AG10803 (cell line): ENCODE measurements at regions not wholly inside any gene's neighbourhood (a gene's known extent, or its start where the extent isn't known, plus 50 kb on each side); places are given as distances from the start of the nearest gene placed in this dataset.

Experiments
- DNase-seq: peaks from one replicate; pipeline ENCODE4 v3.0.0; 2010; ENCODE audit warnings: low read depth
- H3K4me3 ChIP-seq: 2 replicates; pipeline ENCODE4 v1.5.1; 2011; ENCODE audit warnings: mild to moderate bottlenecking, low read length, control low read depth
- TF ChIP-seq, protein P1 (sequence below): conservative IDR thresholded peaks from 2 replicates; pipeline ENCODE4 v1.5.1; 2011; ENCODE audit warnings: mild to moderate bottlenecking, low read length, control low read depth, inconsistent platforms

DNA sequence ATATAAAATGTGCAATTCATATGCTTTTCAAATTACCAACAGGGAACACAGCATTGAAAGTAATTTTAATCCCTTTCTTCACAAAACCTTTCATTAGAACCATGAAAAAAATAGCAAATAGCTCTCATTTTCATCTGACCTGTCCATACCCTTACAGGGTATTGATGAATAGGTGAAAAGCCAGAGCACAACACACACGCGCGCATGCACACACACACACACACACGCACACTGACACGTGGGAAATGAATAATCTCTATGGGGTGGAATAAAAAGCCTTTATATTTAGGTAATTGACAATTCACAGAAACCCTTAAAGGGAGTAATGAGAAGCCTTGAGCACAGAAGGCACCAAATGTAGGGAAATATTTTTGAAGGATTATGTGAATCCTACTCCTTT, 76.2 kb upstream of the POU2AF2 start:
- no peak for DNase-seq
- H3K4me3 ChIP-seq = no peak overlapping the region
- TF ChIP-seq, protein P1, sequence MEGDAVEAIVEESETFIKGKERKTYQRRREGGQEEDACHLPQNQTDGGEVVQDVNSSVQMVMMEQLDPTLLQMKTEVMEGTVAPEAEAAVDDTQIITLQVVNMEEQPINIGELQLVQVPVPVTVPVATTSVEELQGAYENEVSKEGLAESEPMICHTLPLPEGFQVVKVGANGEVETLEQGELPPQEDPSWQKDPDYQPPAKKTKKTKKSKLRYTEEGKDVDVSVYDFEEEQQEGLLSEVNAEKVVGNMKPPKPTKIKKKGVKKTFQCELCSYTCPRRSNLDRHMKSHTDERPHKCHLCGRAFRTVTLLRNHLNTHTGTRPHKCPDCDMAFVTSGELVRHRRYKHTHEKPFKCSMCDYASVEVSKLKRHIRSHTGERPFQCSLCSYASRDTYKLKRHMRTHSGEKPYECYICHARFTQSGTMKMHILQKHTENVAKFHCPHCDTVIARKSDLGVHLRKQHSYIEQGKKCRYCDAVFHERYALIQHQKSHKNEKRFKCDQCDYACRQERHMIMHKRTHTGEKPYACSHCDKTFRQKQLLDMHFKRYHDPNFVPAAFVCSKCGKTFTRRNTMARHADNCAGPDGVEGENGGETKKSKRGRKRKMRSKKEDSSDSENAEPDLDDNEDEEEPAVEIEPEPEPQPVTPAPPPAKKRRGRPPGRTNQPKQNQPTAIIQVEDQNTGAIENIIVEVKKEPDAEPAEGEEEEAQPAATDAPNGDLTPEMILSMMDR = no peak

DNA sequence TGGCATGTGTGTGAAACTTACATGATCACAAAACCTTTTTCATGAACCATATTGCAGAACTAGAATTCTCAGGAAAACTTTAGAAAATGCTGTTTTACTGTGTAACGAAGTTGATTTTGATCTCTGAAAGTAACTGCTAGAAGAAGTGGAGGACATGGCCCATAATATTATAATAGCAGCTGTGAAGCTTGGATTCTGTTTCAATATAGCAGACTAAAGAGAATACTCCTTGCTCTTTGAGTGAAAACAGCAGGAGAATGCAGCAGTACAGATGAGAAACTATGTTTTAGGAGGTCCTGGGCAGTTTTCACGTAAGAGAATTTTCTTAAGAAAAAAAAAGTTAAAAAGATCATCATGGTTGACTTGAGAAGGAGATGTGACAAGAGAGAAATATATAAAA, 76.7 kb upstream of the POU2AF2 start:
- no peak for DNase-seq
- TF ChIP-seq, protein P1 = no peak
- no peak overlapping the region for H3K4me3 ChIP-seq

DNA sequence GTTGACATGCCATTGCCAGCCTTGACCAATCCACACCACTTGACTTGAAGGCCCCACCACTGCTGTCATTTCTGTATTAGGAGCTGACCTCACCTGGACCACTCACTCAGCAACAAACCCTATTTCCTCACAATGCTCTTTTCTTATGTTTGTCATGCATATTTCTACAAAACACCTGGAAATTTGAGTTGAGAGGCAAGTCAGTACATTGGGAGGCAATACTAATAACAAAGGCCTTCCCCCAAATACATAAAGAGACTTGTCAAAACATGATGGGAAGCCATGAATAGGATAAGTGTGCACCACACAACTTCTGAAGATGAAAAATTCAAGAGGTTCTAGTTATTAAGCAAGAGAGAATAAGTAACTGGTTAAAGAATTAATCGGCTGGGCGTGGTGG, 77.9 kb upstream of the POU2AF2 start:
- no peak for DNase-seq
- no peak overlapping the region for H3K4me3 ChIP-seq
- TF ChIP-seq, protein P1 = no peak

DNA sequence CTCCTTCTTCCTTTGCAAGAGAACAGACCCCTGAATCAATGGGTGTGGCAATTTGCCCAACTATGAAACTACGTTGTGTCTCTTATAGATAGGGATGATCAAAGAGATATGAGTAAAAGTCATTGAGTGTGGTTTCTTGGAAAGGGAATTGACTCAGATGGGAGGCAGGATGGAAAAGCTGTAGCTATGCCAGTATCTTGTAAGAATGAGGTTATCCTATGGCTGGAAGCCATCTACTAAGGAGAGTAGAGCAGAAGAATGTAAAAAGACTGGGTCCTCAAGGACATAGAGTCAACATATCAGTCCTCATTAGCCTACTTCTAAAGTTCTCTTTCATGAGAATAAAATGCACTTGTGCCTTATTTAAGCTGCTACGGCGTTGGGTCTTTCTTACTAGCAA, 78.9 kb upstream of the POU2AF2 start:
- no peak overlapping the region for H3K4me3 ChIP-seq
- TF ChIP-seq, protein P1 = no peak
- DNase-seq = no peak

DNA sequence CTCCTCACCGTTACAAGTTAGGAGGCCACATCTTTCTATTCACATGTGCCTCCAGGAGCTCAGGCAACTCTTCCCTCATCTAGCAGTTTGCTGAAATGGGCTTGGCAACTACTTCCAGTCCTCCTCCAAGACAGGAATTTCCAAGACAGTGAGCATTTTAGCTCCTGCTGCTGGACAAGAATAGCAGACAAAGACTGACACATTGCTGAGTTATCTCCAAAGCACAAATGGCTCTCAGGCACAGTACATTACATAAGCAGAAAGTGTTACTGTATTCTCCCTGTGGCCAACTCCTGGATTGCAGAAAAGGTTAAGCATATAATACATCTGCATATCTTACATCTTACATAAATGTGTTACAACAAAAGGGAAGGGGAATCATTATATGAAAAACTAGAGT, 83.2 kb upstream of the POU2AF2 start:
- no peak overlapping the region for H3K4me3 ChIP-seq
- TF ChIP-seq, protein P1 = no peak
- DNase-seq = peak; percentile 18

DNA sequence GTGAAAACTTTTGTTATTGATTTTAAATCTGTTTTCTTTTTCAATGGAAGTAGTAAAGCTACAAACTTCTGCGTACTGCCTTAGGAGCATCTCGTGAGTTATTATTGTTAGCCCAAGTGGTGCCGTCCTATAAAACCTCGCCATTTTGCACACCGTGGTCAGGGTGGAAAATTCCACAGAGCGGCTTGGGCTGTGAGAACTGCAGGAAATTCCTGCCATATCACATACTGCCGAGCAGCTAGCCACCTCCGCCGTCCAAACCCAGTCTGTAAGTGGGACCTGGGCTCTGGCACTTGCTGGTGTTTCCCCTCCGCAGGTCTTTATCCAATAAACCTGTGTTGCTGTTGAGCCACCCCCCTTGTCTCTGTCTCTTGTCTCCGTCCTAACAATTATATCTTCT, 88.0 kb upstream of the POU2AF2 start:
- no peak overlapping the region for H3K4me3 ChIP-seq
- TF ChIP-seq, protein P1 = no peak

DNA sequence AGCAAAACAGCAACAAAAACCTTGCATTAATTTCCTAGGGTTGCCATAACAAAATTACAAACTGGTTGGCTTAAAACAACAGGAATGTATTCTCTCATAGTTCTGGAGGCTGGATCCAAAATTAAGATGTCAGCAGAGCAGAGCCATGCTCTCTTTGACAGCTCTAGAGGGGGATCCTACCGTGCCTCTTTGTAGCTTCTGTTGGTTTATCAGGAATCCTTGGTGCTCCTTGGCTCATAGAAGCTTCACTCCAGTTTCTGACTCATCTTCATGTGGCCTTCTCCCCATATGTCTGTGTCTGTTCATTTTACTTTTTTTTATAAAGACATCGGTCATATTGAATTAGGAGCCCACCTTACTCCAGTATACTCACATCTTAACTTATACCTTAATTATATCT, 90.5 kb upstream of the POU2AF2 start:
- TF ChIP-seq, protein P1 = no peak
- no peak for DNase-seq
- H3K4me3 ChIP-seq = no peak overlapping the region

More for the DNA sequence above, 88.0 kb upstream of the POU2AF2 start:
- DNase-seq = no peak
